H9 (cell line): ENCODE measurements at regions not wholly inside any gene's neighbourhood (a gene's known extent, or its start where the extent isn't known, plus 50 kb on each side); places are given as distances from the start of the nearest gene placed in this dataset.

Experiments
- DNase-seq: peaks from one replicate; pipeline ENCODE4 v3.0.0-alpha.2; 2017
- H2AFZ ChIP-seq: one replicate; pipeline ENCODE4 v1.6.1; 2013; ENCODE audit warnings: mild to moderate bottlenecking, low read length, control low read depth, moderate library complexity
- H2AK5ac ChIP-seq: 2 replicates; pipeline ENCODE4 v1.6.1; 2013; ENCODE audit warnings: low read length, control low read depth, mixed read lengths; ENCODE audit not compliant: insufficient read length
- H2BK120ac ChIP-seq: one replicate; pipeline ENCODE4 v1.6.1; 2013; ENCODE audit warnings: low read depth, mild to moderate bottlenecking, low read length, control low read depth, inconsistent platforms; ENCODE audit not compliant: poor library complexity, severe bottlenecking
- H2BK12ac ChIP-seq: 2 replicates; pipeline ENCODE4 v1.6.1; 2013; ENCODE audit warnings: low read length, control low read depth, mixed read lengths, low read depth; ENCODE audit not compliant: insufficient read length
- H2BK15ac ChIP-seq: 2 replicates; pipeline ENCODE4 v1.6.1; 2013; ENCODE audit warnings: low read depth, low read length, control low read depth
- H2BK20ac ChIP-seq: one replicate; pipeline ENCODE4 v1.6.1; 2013; ENCODE audit warnings: low read depth, mild to moderate bottlenecking, low read length, control low read depth, inconsistent platforms; ENCODE audit not compliant: poor library complexity, severe bottlenecking
- H2BK5ac ChIP-seq: 2 replicates; pipeline ENCODE4 v1.6.1; 2013; ENCODE audit warnings: low read length, control low read depth, mixed read lengths; ENCODE audit not compliant: insufficient read length
- H3K14ac ChIP-seq: 2 replicates; pipeline ENCODE4 v1.6.1; 2013; ENCODE audit warnings: low read length, control low read depth; ENCODE audit not compliant: insufficient read depth
- H3K18ac ChIP-seq: 2 replicates; pipeline ENCODE4 v1.6.1; 2013; ENCODE audit warnings: low read depth, mild to moderate bottlenecking, mixed read lengths, low read length, control low read depth; ENCODE audit not compliant: insufficient read length
- H3K23ac ChIP-seq: 2 replicates; pipeline ENCODE4 v1.6.1; 2013; ENCODE audit warnings: low read length, control low read depth, mixed read lengths, low read depth; ENCODE audit not compliant: insufficient read length
- H3K23me2 ChIP-seq: 2 replicates; pipeline ENCODE4 v1.6.1; 2013; ENCODE audit warnings: low read depth, mild to moderate bottlenecking, mixed read lengths, low read length, control low read depth; ENCODE audit not compliant: insufficient read length, poor library complexity, severe bottlenecking
- H3K27ac ChIP-seq: 2 replicates; pipeline ENCODE4 v1.5.1; 2013; ENCODE audit warnings: low read length, control low read depth, mixed read lengths, low read depth; ENCODE audit not compliant: insufficient read length
- H3K27me3 ChIP-seq: 2 replicates; pipeline ENCODE4 v1.6.1; 2013; ENCODE audit warnings: low read length, control low read depth, inconsistent platforms; ENCODE audit not compliant: insufficient read depth
- H3K4ac ChIP-seq: 2 replicates; pipeline ENCODE4 v1.6.1; 2013; ENCODE audit warnings: low read depth, mild to moderate bottlenecking, control low read depth, inconsistent platforms, low read length, moderate library complexity
- H3K4me1 ChIP-seq: 2 replicates; pipeline ENCODE4 v1.6.1; 2013; ENCODE audit warnings: low read length, control low read depth, inconsistent platforms; ENCODE audit not compliant: insufficient read depth
- H3K4me2 ChIP-seq: 2 replicates; pipeline ENCODE4 v1.6.1; 2013; ENCODE audit warnings: low read length, control low read depth, mixed read lengths; ENCODE audit not compliant: insufficient read length, insufficient read depth
- H3K56ac ChIP-seq: 2 replicates; pipeline ENCODE4 v1.6.1; 2013; ENCODE audit warnings: low read depth, mild to moderate bottlenecking, mixed read lengths, low read length, control low read depth; ENCODE audit not compliant: insufficient read length
- H3K79me1 ChIP-seq: 2 replicates; pipeline ENCODE4 v1.6.1; 2013; ENCODE audit warnings: low read depth, mild to moderate bottlenecking, moderate library complexity, low read length, control low read depth, inconsistent platforms; ENCODE audit not compliant: insufficient read depth, poor library complexity, severe bottlenecking
- H3K79me2 ChIP-seq: 2 replicates; pipeline ENCODE4 v1.6.1; 2013; ENCODE audit warnings: low read length, control low read depth, inconsistent platforms; ENCODE audit not compliant: insufficient read depth
- H3K9ac ChIP-seq: 2 replicates; pipeline ENCODE4 v1.6.1; 2013; ENCODE audit warnings: low read length, control low read depth, mixed read lengths; ENCODE audit not compliant: insufficient read length; ENCODE audit errors: extremely low read depth
- H3K9me3 ChIP-seq: one replicate; pipeline ENCODE4 v1.6.1; 2013; ENCODE audit warnings: low read depth, low read length, inconsistent platforms; ENCODE audit not compliant: control insufficient read depth
- H3T11ph ChIP-seq: one replicate; pipeline ENCODE4 v1.6.1; 2013; ENCODE audit warnings: mild to moderate bottlenecking, low read length, control low read depth, inconsistent platforms
- H4K20me1 ChIP-seq: one replicate; pipeline ENCODE4 v1.6.1; 2013; ENCODE audit not compliant: control insufficient read depth, insufficient read length, insufficient read depth
- H4K5ac ChIP-seq: 2 replicates; pipeline ENCODE4 v1.6.1; 2013; ENCODE audit warnings: low read depth, mild to moderate bottlenecking, mixed read lengths, low read length, control low read depth; ENCODE audit not compliant: insufficient read length
- H4K8ac ChIP-seq: replicated peaks from 2 replicates; pipeline ENCODE4 v1.6.1; 2013; ENCODE audit warnings: low read length, control low read depth, mixed read lengths, low read depth; ENCODE audit not compliant: insufficient read length
- H4K91ac ChIP-seq: 2 replicates; pipeline ENCODE4 v1.6.1; 2013; ENCODE audit warnings: low read depth, mild to moderate bottlenecking, moderate library complexity, mixed read lengths, low read length, control low read depth; ENCODE audit not compliant: insufficient read length
- H3K27ac Mint-ChIP-seq, 3 experiments: 2 replicates in 2 of 3; 3 replicates in 1 of 3; pipeline ENCODE4 v1.8.0; 2020 to 2021; ENCODE audit warnings: mixed read lengths in 3 of 3, mild to moderate bottlenecking in 1 of 3, moderate library complexity in 1 of 3
- H3K27me3 Mint-ChIP-seq: 2 replicates; pipeline ENCODE4 v1.8.0; 2021; ENCODE audit warnings: low read depth, mild to moderate bottlenecking, moderate library complexity, mixed read lengths
- H3K36me3 Mint-ChIP-seq, 3 experiments: 2 replicates in 2 of 3; 3 replicates in 1 of 3; pipeline ENCODE4 v1.8.0; 2020 to 2021; ENCODE audit warnings: low read depth in 3 of 3, mixed read lengths in 3 of 3; ENCODE audit not compliant: insufficient read depth in 1 of 3
- H3K4me1 Mint-ChIP-seq, 2 experiments: 2 replicates each; pipeline ENCODE4 v1.8.0; 2020; ENCODE audit warnings: mixed read lengths in 2 of 2
- H3K4me3 Mint-ChIP-seq, 2 experiments: 2 replicates in 1 of 2; 3 replicates in 1 of 2; pipeline ENCODE4 v1.8.0; 2020 to 2021; ENCODE audit warnings: mild to moderate bottlenecking in 2 of 2, mixed read lengths in 2 of 2, moderate library complexity in 1 of 2
- H3K9me3 Mint-ChIP-seq, 2 experiments: 2 replicates in 1 of 2; 3 replicates in 1 of 2; pipeline ENCODE4 v1.8.0; 2020; ENCODE audit warnings: mild to moderate bottlenecking in 2 of 2, mixed read lengths in 2 of 2, moderate library complexity in 1 of 2
- WGBS: extraction: QIAGEN DNeasy Blood & Tissue Kit; methylation state at CpG from one replicate; pipeline ENCODE4 v1.1.7; 2013; ENCODE audit warnings: missing lambda C conversion rate, low lambda C conversion rate, mixed read lengths; ENCODE audit not compliant: insufficient read length; ENCODE audit errors: extremely low coverage; 5-methylcytosine and 5-hydroxymethylcytosine counted together
- TF ChIP-seq, protein P1 (sequence below): fragments of 200-600 bp; sonication (generic); conservative IDR thresholded peaks from 3 replicates; pipeline ENCODE4 v1.8.0; 2021; ENCODE audit warnings: antibody characterized with exemption, mild to moderate bottlenecking

DNA sequence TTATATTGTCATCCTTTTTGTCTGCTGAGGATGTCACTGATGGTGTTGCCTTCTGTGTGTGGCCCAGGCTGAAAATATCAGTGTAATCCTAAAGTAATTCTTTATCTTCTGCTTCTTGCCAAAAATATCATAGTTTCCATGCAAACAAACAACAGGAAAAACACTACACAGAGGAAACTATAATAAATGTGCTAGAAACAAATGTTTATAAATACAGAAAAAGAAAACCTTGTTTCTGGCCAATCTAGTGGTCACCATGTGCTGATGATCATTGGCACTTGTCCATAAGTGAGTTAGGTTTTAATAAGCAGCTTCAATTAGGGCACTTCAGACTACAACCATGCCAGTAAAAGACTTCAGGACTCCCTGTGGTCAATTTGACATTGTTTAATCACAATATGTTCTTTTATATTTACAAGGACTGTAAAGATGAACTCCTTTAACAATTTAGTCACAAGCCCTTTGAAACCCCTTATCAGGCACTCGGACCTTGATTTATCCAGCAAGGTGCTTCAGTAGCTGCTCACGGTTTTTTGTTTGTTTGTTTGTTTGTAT, 124.8 kb downstream of the TMTC3 start:
- Histone ChIP-seq H2BK20ac (no peak overlapping the region), H3K4me1 (no peaks in the 10 kb centered on the region), H3K23me2 (no peaks in the 10 kb centered on the region), H3K27ac (no peak overlapping the region), H3K14ac (no peak overlapping the region), H3K79me1 (no peaks in the 10 kb centered on the region), H3K27me3 (no peaks in the 10 kb centered on the region), H3K18ac (no peak overlapping the region), H4K8ac (no peak overlapping the region), H4K20me1 (no peaks in the 10 kb centered on the region), H4K91ac (no peak overlapping the region), H3T11ph (no peak overlapping the region), H3K4ac (no peak overlapping the region), H3K79me2 (no peaks in the 10 kb centered on the region), H3K23ac (no peak overlapping the region), H2BK12ac (no peak overlapping the region), H3K9me3 (no peaks in the 10 kb centered on the region), H2BK5ac (no peak overlapping the region), H3K56ac (no peak overlapping the region), H2AFZ (no peak overlapping the region), H2BK15ac (no peak overlapping the region), H4K5ac (no peak overlapping the region), H2AK5ac (no peak overlapping the region), H3K9ac (no peak overlapping the region), H2BK120ac (no peak overlapping the region), H3K4me2 (no peak overlapping the region)
- no peak for DNase-seq
- Mint-ChIP-seq H3K27me3 (no peaks in the 10 kb centered on the region), H3K36me3 (no peaks in the 10 kb centered on the region), H3K27ac (no peak overlapping the region), H3K4me1 (peaks cover 6% of the 10 kb centered on the region in 2 experiments), H3K4me3 (no peak overlapping the region), H3K9me3 (no peaks in the 10 kb centered on the region)
- TF ChIP-seq, protein P1, sequence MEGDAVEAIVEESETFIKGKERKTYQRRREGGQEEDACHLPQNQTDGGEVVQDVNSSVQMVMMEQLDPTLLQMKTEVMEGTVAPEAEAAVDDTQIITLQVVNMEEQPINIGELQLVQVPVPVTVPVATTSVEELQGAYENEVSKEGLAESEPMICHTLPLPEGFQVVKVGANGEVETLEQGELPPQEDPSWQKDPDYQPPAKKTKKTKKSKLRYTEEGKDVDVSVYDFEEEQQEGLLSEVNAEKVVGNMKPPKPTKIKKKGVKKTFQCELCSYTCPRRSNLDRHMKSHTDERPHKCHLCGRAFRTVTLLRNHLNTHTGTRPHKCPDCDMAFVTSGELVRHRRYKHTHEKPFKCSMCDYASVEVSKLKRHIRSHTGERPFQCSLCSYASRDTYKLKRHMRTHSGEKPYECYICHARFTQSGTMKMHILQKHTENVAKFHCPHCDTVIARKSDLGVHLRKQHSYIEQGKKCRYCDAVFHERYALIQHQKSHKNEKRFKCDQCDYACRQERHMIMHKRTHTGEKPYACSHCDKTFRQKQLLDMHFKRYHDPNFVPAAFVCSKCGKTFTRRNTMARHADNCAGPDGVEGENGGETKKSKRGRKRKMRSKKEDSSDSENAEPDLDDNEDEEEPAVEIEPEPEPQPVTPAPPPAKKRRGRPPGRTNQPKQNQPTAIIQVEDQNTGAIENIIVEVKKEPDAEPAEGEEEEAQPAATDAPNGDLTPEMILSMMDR = no peak
- WGBS = no CpG with 5 or more reads among the region's 2 CpGs
